ENCODE measurements at regions not wholly inside any gene's neighbourhood (a gene's known extent, or its start where the extent isn't known, plus 50 kb on each side); places are given as distances from the start of the nearest gene placed in this dataset.

DNA sequence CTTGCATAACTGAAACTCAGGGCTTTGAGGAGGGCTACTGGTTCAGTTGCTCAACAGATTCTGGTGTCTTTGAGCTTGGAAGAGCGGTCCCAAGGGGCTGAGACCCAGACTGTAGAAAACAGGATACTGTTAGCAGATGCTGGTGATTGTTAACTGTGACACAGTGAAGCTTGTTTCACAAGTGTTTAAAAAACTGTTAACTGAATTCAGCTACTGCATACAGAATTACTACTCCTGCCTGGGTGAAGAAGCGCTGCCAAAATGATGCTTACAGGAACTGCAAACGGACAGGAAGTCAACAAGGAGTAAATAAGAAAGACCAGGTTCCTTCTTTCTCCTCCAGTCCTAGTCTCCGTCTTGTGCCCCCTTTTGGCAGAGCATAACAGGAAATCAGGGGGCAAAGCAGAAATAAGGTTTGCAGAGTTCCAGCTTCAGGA is 195.3 kb upstream of the USP25 start:
- TF ChIP-seq GATA1 (IDR thresholded peaks at IDR 0.05; ENCODE audit: low read depth, low read length) (no peak), POLR2A (IDR thresholded peaks at IDR 0.05; ENCODE audit: low read length) (no peak)
- DNase-seq: no peak

DNA sequence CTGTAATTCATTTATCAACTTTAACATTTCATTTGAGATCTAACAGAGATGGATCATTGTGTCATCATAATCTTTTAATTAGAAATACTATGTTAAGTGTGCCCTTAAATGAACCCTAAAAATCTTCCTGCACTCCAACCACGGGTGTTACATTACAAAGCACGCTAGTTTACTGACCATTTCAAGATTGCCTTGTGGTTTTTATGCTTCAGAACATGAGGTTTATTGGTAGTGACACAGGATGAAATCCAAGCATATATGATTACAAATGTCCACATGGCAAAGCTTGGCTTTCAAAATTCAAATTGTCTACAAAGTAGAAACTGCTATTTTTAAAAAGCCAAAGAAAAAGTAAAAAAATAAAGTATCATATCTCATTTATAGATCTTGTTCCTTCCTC is 190.4 kb upstream of the USP25 start:
- DNase-seq: no peak
- TF ChIP-seq GATA1 (IDR thresholded peaks at IDR 0.05; ENCODE audit: low read depth, low read length) (no peak), POLR2A (IDR thresholded peaks at IDR 0.05; ENCODE audit: low read length) (no peak)

DNA sequence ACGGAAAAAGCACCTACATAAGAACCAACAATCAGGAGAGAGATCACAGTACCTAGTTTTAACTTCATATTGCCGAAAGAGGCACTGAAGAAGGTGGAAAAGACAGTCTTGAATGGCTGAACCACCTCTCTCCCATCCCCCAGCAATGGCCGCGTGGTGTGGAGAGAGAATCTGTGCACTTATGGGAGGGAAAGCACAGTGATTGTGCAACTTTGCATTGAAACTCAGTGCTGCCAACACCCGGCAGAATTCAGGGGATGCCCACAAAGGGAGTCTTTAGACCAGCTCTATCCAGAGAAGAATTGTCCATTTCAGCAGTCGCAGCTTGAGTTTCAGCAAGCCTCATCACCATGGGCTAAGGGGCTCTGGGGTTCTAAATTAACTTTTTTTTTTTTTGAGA is 186.3 kb upstream of the USP25 start:
- TF ChIP-seq POLR2A (IDR thresholded peaks at IDR 0.05; ENCODE audit: low read length) (no peak), GATA1 (IDR thresholded peaks at IDR 0.05; ENCODE audit: low read depth, low read length) (no peak)
- DNase-seq: no peak

DNA sequence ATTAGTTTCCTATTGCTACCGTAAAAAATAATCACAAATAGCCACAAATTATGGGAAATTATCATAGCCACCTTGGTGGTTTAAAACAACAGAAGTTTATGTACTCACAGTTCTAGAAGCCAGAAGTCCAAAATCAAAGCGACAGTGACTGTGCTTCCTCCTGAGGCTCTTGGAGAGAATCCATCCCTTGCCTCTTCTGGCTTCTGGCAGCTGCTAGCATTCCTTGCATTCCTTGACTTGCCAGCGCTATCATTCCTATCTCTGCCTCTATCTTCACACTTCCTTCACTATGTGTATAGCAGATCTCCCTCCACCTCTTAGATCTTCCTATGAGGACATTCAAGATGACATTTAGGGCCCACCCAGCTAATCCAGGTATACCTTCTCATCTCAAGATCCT is 180.1 kb upstream of the USP25 start:
- TF ChIP-seq POLR2A (IDR thresholded peaks at IDR 0.05; ENCODE audit: low read length) (no peak), GATA1 (IDR thresholded peaks at IDR 0.05; ENCODE audit: low read depth, low read length) (no peak)
- no peak for DNase-seq

DNA sequence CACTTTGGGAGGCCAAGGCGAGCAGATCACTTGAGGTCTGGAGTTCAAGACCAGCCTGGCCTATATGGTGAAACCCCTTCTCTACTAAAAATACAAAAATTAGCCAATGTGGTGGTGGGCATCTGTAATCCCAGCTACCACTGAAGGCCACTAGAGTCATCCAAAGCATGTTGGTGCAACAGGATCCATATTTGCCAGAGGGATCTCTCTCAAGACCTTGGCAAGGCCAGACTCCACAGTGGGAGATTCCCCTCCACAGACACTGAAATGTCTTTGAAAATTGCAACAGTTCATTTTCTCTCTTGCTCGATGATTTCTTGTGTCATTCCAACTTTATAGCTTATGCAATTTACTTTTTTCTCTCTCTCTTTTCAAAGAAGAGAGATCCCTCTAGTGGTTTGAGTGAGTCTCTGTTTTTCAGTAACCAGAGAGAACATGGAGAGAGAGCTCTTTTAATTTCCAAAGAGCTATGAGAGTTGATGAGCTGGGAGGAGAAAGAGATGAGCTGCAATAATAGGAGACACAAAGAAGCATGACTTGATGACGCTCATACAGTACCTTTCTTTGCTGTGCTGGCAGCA is 176.8 kb upstream of the USP25 start:
- TF ChIP-seq GATA1 (IDR thresholded peaks at IDR 0.05; ENCODE audit: low read depth, low read length) (no peak), POLR2A (IDR thresholded peaks at IDR 0.05; ENCODE audit: low read length) (no peak)
- DNase-seq: no peak

DNA sequence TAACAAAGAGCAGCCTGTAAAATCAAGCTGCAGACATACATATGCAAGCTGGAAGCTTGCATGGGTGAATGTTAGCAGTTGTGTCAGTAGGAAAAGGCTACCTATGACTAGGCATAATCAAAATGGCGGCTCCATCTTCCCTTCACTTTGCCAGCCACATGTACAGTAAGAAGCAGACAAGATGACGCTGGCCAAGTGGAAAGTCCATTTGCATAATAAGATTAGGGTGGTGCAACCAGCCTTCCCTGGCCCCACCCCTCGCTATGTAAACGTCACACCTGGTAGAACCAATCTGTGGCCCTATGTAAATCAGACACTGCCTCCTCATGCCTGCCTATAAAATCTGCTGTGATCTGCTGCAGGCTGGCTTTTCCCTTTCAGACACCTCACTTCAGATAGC is 171.9 kb upstream of the USP25 start:
- no peak for DNase-seq
- TF ChIP-seq POLR2A (IDR thresholded peaks at IDR 0.05; ENCODE audit: low read length) (no peak), GATA1 (IDR thresholded peaks at IDR 0.05; ENCODE audit: low read depth, low read length) (no peak)

DNA sequence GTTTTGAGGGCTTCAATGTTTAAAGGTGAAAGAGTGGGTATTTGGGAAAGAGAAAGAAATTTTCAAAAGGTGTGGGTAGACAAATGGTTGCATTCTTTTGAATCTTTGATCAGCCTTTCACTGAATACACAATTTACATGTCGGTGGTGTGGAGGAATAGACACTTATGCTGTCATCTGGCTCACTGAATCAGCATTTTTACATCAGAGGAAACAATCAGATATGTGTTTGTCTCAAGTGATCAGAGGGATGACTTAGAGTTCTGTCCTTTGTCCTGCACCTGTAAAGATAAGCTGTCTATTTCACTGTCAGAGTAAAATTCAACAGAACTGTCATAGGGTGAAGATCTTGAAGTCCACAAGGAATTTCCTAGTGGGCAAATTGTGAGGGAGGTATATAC is 170.9 kb upstream of the USP25 start:
- TF ChIP-seq POLR2A (IDR thresholded peaks at IDR 0.05; ENCODE audit: low read length): no peak
- TF ChIP-seq GATA1 (IDR thresholded peaks at IDR 0.05; ENCODE audit: low read depth, low read length): no peak
- no peak for DNase-seq

DNA sequence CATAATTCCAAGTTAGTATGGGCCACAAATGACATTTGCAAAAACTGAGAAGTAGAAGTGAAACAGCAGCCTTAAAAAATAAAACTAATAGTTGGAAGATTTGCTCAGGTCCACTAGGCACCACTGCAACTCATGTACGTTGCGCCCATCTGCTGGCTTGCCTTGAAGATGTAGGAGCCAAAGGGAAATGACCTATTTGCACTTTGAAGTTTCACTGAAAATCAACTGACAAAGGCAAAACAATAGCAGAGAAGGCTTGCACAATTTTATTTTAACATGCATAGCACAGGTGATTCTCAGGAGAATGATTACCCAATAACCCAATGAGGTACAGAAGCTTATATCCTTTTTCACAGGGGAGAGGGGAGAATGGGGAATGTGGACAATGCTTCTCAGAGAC is 170.1 kb upstream of the USP25 start:
- DNase-seq: no peak
- TF ChIP-seq POLR2A (IDR thresholded peaks at IDR 0.05; ENCODE audit: low read length) (no peak), GATA1 (IDR thresholded peaks at IDR 0.05; ENCODE audit: low read depth, low read length) (no peak)

DNA sequence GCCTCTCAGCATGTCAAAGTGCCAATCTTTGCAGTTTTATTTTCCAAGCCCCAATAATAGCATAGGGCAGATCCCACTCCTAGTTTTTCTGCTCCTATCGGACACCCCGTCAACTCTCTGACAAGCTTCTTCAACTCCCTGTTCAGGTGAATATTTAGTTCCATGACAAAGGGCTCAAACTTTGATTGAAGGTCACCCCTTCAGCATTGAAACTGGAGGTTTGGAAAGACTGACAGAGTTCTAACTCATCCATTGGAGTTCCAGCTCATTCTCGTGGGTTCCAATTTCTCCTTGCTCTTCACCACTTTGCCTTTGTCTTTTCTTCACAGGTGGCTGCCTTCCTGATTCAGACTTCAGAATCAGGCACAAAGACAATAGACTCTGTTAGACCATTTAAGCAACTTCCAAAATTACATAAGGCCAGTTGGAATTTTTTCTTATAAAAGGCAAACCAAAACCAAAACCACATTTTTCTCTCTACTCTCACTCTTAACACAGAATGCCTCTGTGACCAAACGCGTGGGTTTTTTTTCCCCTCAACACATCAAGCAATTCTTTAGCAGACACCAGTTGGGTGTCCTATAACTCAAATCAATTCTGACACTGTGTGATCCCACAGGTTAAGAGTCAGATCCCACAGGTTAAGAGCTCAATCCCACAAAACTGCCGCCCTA is 169.3 kb upstream of the USP25 start:
- no peak for DNase-seq
- TF ChIP-seq GATA1 (IDR thresholded peaks at IDR 0.05; ENCODE audit: low read depth, low read length) (no peak), POLR2A (IDR thresholded peaks at IDR 0.05; ENCODE audit: low read length) (no peak)

DNA sequence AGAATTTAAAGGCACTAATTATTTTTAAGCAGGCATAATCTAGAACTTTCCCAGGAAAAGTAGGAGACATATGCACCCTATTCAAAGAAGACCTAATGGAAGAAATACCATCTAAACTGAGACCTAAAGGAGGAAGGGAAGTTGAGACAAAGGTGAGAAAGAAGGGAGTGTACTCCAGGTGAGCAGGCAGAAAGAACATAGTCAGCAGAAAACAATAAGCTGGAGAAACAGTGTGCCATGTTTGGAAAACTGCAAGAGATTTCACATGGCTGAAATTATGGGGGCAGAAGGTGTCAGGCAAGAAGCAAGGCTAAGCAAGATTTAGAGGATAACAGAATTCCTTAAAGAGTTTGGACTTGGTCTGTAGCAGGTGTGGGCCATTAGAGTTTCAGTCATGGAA is 167.0 kb upstream of the USP25 start:
- no peak for TF ChIP-seq GATA1 (IDR thresholded peaks at IDR 0.05; ENCODE audit: low read depth, low read length)
- TF ChIP-seq POLR2A (IDR thresholded peaks at IDR 0.05; ENCODE audit: low read length): no peak
- no peak for DNase-seq

DNA sequence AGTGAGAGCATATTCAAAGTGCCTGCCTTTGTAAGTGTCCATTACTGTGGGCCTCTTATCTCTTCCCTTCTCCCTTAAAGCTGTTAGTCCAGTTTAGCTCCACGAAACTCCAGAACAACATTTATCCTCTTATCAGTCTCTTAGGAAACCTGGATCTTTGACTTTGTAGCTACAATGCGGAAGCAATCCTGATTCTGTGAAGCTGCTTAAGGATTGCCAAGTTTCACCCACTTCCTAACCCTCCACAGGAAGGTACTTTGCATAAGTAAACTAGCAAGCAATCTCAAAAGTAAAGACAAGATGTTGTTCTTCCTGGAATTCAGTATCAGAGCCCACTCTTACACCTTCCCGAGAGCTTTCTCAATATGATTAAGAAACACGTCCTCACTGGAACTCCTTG is 164.9 kb upstream of the USP25 start:
- no peak for DNase-seq
- TF ChIP-seq POLR2A (IDR thresholded peaks at IDR 0.05; ENCODE audit: low read length) (no peak), GATA1 (IDR thresholded peaks at IDR 0.05; ENCODE audit: low read depth, low read length) (no peak)

DNA sequence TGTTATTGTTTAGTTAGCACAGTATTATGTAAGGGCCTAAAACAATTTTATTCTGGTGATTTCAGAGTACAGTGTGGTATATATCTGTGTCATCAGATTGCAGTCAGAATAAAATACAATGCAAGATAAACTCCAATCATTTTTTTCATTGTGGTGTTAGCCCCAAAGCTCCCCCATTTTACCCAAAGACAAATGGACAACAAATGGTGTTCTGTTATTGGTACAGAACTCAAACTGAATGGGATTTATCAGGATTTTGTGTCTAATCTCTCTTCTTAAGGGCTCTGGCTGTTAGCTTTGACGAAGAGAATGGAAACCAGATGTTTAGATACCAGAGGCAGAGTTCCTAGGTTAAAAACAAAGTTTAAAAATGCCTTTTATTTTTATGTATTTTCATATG is 163.1 kb upstream of the USP25 start:
- TF ChIP-seq POLR2A (IDR thresholded peaks at IDR 0.05; ENCODE audit: low read length) (no peak), GATA1 (IDR thresholded peaks at IDR 0.05; ENCODE audit: low read depth, low read length) (no peak)
- DNase-seq: no peak

DNA sequence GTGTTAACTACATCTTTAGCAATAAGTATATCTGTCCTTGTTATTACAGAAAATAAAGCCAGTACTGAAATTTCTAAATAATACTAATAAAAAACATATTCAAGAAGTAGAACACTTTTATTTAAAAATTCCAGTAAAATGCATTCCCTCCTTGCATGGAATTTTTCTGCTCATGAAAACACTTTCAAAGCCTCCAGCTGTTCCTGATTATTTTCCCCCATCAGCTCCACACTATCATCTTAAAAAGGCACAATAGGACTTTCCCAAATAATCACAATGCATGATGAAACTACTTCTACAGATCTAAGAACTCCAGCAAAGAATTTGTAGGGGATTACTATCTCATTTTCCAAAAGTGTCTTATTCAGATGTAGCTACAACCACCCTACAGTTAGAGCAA is 162.6 kb upstream of the USP25 start:
- TF ChIP-seq POLR2A (IDR thresholded peaks at IDR 0.05; ENCODE audit: low read length) (no peak), GATA1 (IDR thresholded peaks at IDR 0.05; ENCODE audit: low read depth, low read length) (no peak)

DNA sequence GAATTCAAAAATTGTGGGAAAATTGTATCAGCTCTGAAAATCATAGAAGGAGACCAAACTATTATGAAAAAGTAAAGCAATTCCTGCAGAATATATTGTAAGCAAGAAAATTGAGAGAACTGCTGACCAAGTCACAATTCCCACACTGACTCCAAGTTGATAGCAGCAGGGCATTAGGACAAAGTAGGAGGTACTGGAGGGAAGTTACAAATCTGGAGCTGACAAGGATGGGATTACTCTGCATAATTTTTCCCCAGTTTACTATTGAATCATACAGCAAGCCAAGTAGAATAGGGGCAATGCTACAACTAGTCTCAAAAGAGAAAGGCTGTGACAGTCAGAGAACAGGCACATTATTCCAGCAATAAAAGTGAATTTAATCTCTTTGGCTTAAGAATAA is 161.3 kb upstream of the USP25 start:
- TF ChIP-seq POLR2A (IDR thresholded peaks at IDR 0.05; ENCODE audit: low read length) (no peak), GATA1 (IDR thresholded peaks at IDR 0.05; ENCODE audit: low read depth, low read length) (no peak)
- DNase-seq: no peak

More for the DNA sequence above, 162.6 kb upstream of the USP25 start:
- no peak for DNase-seq

DNA sequence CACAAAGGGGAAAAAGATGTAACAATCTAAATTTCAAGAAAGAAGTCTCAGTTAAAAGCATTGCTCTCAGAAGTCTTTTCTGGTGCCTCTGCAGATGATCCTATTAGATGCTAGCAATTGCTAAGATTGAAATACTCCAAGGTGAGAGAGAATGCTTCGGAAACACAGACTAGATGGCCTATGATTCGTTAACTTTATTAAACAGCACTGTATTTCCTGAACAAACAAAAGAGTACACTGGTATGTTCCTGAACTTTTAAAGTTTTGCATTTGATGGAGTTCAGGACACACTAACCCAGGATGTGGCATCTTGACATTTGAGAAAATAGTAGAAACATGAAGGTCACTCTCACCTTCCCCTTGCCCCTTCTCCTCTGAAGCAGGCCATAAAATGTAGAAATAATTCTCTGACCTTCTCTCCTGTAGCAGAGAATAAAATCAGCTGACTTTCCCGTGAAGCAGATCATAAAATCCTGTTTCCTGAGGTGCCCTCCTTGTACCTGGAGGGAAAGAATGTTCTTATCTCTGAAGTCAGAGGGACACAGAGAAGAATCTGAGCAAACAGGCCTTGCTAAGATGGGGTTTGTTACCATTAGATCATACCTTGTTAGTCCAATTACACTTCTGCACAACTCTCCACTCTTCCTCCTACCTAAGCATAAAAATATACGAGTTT is 142.9 kb upstream of the USP25 start:
- DNase-seq: no peak
- TF ChIP-seq GATA1 (IDR thresholded peaks at IDR 0.05; ENCODE audit: low read depth, low read length): no peak
- no peak for TF ChIP-seq POLR2A (IDR thresholded peaks at IDR 0.05; ENCODE audit: low read length)

All from erythroblast (primary cell).